Adrenal gland (tissue), 9 donors: ENCODE measurements at regions not wholly inside any gene's neighbourhood (a gene's known extent, or its start where the extent isn't known, plus 50 kb on each side); places are given as distances from the start of the nearest gene placed in this dataset.

Source experiments
- DNase-seq, 7 donors: peaks; one replicate each; pipeline ENCODE4 v3.0.0-alpha.2; 2019 to 2020
- H3K27ac ChIP-seq, 5 donors: fragments of 200-600 bp; sonication (generic) in 4 of 5; 1 replicate in 3 of 5; 2 replicates in 2 of 5; pipeline versions ENCODE4 v1.5.1 to v1.8.0; 2016 to 2020; ENCODE audit warnings: mild to moderate bottlenecking in 1 of 5
- H3K27me3 ChIP-seq: fragments of 200-600 bp; 2 replicates; pipeline ENCODE4 v1.8.0; 2021
- H3K36me3 ChIP-seq, 2 donors: fragments of 200-600 bp; replicated peaks in 1 of 2; 1 replicate in 1 of 2; 2 replicates in 1 of 2; pipeline versions ENCODE4 v1.5.1 to v1.8.0; 2018 to 2022
- H3K4me1 ChIP-seq, 2 donors: fragments of 200-600 bp; replicated peaks in 1 of 2; 1 replicate in 1 of 2; 2 replicates in 1 of 2; pipeline versions ENCODE4 v1.5.1 to v1.8.0; 2018 to 2021
- H3K4me3 ChIP-seq, 4 donors: fragments of 200-600 bp; sonication (generic) in 3 of 4; one replicate each; pipeline ENCODE4 v1.5.1; 2016 to 2018
- H3K9me3 ChIP-seq, 3 donors: fragments of 200-600 bp; sonication (generic) in 1 of 3; replicated peaks in 1 of 3; 1 replicate in 2 of 3; 2 replicates in 1 of 3; pipeline versions ENCODE4 v1.5.1 to v1.8.0; 2016 to 2021
- POLR2A ChIP-seq, 2 donors: fragments of 450-650 bp; IDR thresholded peaks; one replicate each; pipeline ENCODE4 v1.6.1; 2017; ENCODE audit warnings: antibody characterized with exemption in 2 of 2, mild to moderate bottlenecking in 2 of 2, moderate library complexity in 1 of 2
- WGBS, 4 donors: extraction: QIAGEN DNeasy Blood & Tissue Kit in 2 of 4; methylation state at CpG; one replicate each; pipeline versions ENCODE4 v1.1.5 to v1.1.7; 2013 to 2017; 5-methylcytosine and 5-hydroxymethylcytosine counted together
- intact Hi-C, 2 donors: fragments of 100-400 bp; cut with DNase I; formaldehyde crosslinking; loops; one replicate each; pipeline versions ENCODE4 v1.14.1 to v1.15.0; 2022 to 2023
- TF ChIP-seq, protein P1 (sequence below), 6 experiments: fragments of 450-650 bp in 4 of 6; fragments of 200-600 bp in 2 of 6; sonication (generic) in 1 of 6; IDR thresholded peaks; 1 replicate in 5 of 6; 2 replicates in 1 of 6; pipeline versions ENCODE4 v1.5.1 to v1.8.0; 2016 to 2021; ENCODE audit warnings: antibody characterized with exemption in 6 of 6, mild to moderate bottlenecking in 2 of 6, moderate library complexity in 1 of 6
- donor health status: healthy with polysubstance abuse.
- donor health status: Bipolar disorder and iron deficiency.
- donor health status: DM: yes; HTN: yes; CAD: no.
- donor health status: DM: no; HTN: no; CAD: no.
- donor health status: DM: no; HTN: no; CAD: no.

DNA sequence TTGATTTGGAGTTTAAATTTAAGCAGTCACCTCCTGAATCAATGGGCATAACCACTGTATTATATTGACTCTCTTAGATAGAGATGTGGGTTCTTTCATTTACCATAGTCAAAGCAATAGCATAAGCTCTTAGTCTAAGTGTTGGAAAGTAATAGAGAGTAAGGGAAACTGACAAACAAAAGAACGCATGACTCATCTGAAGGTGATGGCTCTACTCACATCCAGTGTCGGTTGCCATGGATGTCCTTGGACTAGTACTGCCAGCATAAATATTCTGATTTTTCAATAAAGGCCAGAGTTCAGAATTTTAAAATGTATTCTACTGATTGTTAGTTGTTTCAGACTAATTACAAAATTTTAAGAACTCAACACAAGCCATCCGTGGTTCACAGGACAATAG, 444.9 kb upstream of the DDI1 start:
- no peaks in the 10 kb centered on the region for H3K36me3 ChIP-seq
- no peak overlapping the region for H3K4me3 ChIP-seq
- no peaks in the 10 kb centered on the region for H3K9me3 ChIP-seq
- WGBS, 4 donors = 42 to 58% (median 49%) methylated on average over 3 of the region's 3 CpGs
- H3K27me3 ChIP-seq = no peaks in the 10 kb centered on the region
- DNase-seq = peak in 4 of 7 donors; percentile 10 to 33 (median 20)
- intact Hi-C loops = no loop called here
- TF ChIP-seq, protein P1, sequence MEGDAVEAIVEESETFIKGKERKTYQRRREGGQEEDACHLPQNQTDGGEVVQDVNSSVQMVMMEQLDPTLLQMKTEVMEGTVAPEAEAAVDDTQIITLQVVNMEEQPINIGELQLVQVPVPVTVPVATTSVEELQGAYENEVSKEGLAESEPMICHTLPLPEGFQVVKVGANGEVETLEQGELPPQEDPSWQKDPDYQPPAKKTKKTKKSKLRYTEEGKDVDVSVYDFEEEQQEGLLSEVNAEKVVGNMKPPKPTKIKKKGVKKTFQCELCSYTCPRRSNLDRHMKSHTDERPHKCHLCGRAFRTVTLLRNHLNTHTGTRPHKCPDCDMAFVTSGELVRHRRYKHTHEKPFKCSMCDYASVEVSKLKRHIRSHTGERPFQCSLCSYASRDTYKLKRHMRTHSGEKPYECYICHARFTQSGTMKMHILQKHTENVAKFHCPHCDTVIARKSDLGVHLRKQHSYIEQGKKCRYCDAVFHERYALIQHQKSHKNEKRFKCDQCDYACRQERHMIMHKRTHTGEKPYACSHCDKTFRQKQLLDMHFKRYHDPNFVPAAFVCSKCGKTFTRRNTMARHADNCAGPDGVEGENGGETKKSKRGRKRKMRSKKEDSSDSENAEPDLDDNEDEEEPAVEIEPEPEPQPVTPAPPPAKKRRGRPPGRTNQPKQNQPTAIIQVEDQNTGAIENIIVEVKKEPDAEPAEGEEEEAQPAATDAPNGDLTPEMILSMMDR (IDR thresholded peaks at IDR 0.05) = no peak
- no peak for TF ChIP-seq POLR2A (IDR thresholded peaks at IDR 0.05)
- H3K4me1 ChIP-seq = peaks cover 0 to 5% of the 10 kb centered on the region in 2 donors
- H3K27ac ChIP-seq = no peak overlapping the region

DNA sequence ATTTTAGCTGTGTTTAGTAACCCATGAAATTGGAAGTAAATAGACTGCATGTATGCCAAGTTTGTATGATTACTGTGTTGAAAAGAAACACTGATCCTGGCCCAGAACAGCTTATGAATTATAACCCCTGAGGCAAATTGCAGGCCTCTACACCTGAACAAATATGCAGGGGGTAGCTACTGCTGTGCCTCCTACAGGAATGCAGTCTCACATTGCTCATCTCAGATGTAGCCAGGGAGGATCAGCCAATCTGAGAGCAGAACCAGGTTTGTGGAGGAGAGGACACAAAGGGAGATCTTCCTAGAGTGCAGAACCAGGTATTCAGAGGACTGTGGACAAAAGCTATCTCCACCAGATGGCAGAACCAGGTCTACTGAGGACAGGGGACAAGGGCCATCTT, 442.2 kb upstream of the DDI1 start:
- no peak for DNase-seq
- no peak for TF ChIP-seq POLR2A (IDR thresholded peaks at IDR 0.05)
- TF ChIP-seq, protein P1 (IDR thresholded peaks at IDR 0.05) = no peak
- no peaks in the 10 kb centered on the region for H3K9me3 ChIP-seq
- no peaks in the 10 kb centered on the region for H3K4me1 ChIP-seq
- H3K36me3 ChIP-seq = no peaks in the 10 kb centered on the region
- no peak overlapping the region for H3K27ac ChIP-seq
- no peak overlapping the region for H3K4me3 ChIP-seq
- no peaks in the 10 kb centered on the region for H3K27me3 ChIP-seq
- intact Hi-C loops = no loop called here

DNA sequence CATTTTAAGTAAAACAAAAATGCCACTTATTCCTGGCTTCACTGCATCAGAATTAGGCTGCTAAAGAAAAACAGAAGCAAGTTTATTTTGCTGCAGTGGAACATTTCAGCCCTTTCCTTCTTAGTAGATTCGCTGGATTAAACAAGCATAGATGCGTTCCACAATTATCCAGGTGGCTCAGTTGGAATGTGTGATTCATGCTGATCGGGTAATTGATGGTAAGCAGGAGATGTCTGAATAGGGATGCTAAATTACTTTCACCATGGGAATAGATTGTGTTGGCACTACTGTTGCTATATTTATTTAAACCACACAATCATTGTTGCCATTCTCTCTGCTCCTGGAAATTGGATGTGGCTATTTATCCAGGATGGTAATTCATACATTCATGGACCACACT, 440.1 kb upstream of the DDI1 start:
- Histone ChIP-seq H3K36me3 (no peaks in the 10 kb centered on the region), H3K9me3 (no peaks in the 10 kb centered on the region), H3K27ac (no peak overlapping the region), H3K4me1 (no peaks in the 10 kb centered on the region), H3K27me3 (no peaks in the 10 kb centered on the region), H3K4me3 (no peak overlapping the region)
- 93 to 97% (median 94%) methylated on average over 3 of the region's 3 CpGs for WGBS, 4 donors
- DNase-seq = no peak
- TF ChIP-seq, protein P1 (IDR thresholded peaks at IDR 0.05) = no peak
- TF ChIP-seq POLR2A (IDR thresholded peaks at IDR 0.05) = no peak
- intact Hi-C loops = no loop called here

DNA sequence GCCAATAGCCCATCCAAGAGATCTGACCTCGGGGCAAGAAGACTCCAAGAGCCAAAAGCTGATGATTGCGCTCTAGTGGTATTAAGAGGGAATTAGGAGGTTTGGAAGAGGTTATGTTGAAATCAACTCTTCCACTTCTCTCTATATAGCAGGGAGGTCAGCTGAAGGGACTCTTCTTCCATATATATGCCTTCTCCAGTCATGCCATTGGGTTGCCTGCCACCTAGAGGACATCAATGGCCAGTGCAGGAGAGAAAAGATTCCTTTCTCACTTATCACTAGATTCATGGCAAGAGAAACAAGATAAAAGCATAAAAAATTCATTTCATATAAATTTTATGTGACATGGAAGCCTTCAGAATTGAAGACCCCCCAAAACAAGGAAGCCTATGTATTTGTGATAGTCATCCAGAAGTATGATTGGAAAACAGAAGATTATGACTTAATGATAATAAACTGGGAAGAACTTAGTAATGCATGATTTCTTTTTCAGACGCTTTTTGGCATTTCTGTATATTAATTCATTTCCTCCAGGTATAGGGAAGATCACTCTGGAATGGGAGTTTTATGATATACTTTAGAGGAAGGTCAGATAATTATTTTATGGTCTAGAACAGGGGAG, 435.1 kb upstream of the DDI1 start:
- Histone ChIP-seq H3K4me1 (no peaks in the 10 kb centered on the region), H3K27me3 (no peaks in the 10 kb centered on the region), H3K36me3 (no peaks in the 10 kb centered on the region), H3K27ac (no peak overlapping the region), H3K9me3 (no peaks in the 10 kb centered on the region), H3K4me3 (no peak overlapping the region)
- intact Hi-C loops = loop anchor here in 1 of 2 donors (5.0 to 10.0 kb wide), 2 partner anchors 277 to 399 kb away; no protein-coding TSS in a partner anchor
- TF ChIP-seq, protein P1 (IDR thresholded peaks at IDR 0.05) = peak; percentile 73 to 90 (median 86)
- TF ChIP-seq POLR2A (IDR thresholded peaks at IDR 0.05) = no peak
- WGBS, 4 donors = 61 to 79% (median 74%) methylated on average over 3 of the region's 3 CpGs
- DNase-seq = peak; percentile 30 to 77 (median 52)
